T1000 (cell line): ENCODE measurements at regions not wholly inside any gene's neighbourhood (a gene's known extent, or its start where the extent isn't known, plus 50 kb on each side); places are given as distances from the start of the nearest gene placed in this dataset.
A peak's percentile ranks its signal among the peaks of the same experiment; 100 is the strongest.

ENCODE experiments used
- DNase-seq: peaks from one replicate; lab custom pipeline; 2025; ENCODE audit warnings: mixed read lengths; lab: John Stamatoyannopoulos, UW

DNA sequence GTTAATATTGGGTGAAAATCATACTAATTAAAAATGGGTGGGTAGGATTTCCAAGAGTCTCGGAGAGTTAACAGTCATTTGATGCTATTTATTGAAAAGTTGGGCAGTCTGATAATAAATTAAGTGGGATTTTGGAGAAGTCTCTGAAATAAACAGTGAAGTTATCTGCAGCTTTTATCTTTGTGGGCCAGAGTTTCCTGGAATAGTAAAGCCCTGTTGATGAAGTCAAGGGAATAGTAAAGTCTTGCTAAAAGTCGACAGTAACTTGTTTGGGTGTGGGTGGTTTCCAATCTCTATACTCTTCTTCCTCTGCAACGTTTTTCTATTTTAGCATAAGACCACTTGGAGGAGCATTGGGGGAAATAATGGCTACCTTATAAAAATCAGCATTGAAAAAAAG, 493.6 kb downstream of the EPM2A start:
- no peak for DNase-seq

- DNase-seq, result no peak
Observed at GRCh38 chr6:145244349-145245100, 490.8 kb downstream of the EPM2A start.

DNA sequence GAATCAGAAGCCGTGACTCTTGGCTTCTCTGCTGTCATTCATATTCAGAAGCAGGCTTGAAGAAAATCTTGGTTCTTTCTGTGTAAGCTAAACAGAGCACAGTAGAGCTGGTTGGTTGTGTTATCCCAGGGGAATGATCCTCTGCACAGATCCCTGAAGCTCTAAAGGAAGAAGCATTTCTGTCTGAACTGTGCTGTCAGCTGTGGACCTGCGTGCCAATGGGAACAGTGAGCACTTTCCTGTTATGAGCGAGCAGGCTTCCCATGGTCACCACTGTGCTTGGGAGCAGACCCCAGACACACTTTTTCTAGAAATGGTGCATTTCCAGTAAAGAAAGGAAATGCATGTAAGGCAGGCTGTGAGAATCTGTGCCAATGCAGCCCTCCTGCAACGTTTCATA, 490.2 kb downstream of the EPM2A start:
- DNase-seq, result no peak

DNA sequence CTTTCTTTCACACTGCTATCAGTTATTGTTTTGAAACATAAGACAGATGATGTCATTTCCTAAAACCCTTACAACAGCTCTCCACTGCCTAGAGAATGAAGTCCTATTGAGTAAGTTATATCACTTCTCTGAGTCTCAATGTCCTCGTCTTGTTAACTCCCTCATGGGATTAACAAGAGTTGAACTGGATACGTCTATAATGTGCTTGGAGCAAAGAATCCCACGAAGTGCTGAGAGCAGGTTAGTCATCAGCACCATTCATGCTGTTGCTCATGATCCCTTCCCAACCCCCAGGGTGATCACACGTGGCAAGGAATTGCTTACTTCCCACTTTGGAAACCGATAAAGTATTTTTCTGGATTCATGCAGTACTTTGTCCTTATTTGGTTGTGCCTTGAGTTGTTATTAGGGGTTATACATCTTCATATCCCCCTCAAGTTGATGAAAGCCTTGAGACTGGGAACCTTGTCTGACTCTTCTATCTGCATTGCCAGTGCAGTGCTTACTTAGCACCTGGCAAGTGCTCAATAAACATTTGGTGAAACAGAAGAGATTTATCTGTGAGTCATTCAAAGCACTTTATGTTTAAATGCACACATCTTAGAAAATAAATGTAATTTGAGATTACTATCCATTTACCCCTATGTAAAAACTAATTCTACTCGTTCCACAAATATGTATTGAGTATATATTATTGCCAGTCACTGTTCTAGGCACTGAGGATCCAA, 487.5 kb downstream of the EPM2A start:
- peak; percentile 40 for DNase-seq

- no peak for DNase-seq
Observed at GRCh38 chr6:145250436-145250835, 484.9 kb downstream of the EPM2A start.

GRCh38 chr6:145252737-145253136, 482.6 kb downstream of the EPM2A start:
- no peak for DNase-seq

GRCh38 chr6:145254649-145255401, 480.5 kb downstream of the EPM2A start:
- DNase-seq, result no peak

- no peak for DNase-seq
Observed at GRCh38 chr6:145257704-145258103, 477.6 kb downstream of the EPM2A start.

- no peak for DNase-seq
Observed at GRCh38 chr6:145258122-145258521, 477.2 kb downstream of the EPM2A start.

DNA sequence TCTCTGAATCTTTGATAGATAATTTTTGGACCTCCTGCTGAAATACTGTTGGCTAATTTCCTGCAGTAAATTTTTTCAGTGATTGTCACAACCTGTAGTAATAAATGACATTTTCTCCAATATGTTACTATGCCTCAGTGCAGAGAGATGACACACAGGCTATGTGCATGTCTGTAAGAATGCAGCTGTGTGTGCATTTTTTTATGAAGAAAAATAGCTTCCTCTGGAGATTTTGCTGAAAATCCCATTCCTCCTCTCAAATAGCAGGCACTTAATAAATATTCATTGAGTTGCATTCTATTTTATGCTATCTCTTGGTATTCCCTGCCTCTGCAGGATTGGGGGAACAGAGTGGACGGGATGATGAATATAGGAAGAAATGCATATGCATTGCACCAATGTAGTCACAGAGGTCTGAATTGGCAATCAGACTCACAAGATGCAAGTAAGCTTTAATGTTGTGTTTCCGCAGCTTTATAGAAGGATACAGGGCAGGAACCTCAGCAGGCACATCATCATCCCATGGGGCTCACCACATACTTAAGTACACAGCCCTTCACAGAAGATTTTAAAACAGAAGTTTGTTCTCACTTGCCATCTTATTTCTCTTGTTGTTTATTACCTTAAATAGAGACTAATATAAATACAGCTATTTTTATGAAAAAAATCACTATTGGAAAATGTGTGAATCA, 474.7 kb downstream of the EPM2A start:
- DNase-seq, result no peak

DNA sequence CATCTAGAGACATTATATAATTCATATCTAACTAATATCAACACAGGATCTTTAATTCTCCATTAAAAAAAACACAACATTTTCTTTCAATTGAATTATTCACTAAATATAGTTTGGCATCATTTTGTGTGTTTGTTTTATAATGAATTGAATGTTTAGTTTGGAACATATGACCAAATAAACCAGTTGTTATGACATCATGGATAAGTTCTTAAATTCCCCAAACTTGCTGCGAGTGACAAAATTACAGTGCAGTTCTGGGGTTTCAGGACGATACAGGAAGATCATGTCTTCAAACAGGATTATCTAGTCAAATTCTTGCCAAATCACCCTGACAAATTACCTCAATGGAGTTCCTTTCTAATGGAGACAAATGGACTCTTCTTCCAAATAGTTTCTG, 473.6 kb downstream of the EPM2A start:
- no peak for DNase-seq

- no peak for DNase-seq
Observed at GRCh38 chr6:145262771-145263170, 472.5 kb downstream of the EPM2A start.

- DNase-seq, result no peak
Observed at GRCh38 chr6:145263778-145264211, 471.5 kb downstream of the EPM2A start.

DNA sequence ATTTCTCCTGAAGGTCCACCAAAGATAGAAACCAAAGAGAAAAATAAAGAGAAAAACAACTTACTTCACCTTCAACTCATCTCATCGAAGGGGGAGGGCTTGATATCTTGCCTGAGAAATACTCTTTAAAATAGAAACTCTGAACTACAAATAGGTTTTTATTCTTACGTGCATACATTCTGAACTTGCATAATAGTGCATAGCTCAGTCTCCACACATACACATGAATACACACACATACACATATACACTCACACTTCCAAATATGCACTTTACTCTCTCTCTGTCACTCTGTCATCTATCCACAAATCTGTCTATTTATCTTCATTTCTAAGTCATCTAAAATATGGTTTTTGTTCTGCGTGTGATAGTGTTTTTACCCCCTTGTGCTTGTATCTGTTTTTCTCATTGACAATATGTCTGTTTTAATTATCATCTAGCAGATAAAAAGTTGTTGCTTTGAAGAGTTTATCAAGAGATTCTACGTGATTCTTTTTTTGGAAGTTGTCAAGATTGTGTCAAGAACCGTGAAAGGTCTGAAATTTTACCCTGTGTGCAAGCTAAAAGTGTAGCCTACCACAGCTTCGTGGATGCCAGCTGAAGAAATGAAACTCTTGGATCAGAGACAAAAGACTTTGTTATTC, 468.8 kb downstream of the EPM2A start:
- DNase-seq, result no peak

DNA sequence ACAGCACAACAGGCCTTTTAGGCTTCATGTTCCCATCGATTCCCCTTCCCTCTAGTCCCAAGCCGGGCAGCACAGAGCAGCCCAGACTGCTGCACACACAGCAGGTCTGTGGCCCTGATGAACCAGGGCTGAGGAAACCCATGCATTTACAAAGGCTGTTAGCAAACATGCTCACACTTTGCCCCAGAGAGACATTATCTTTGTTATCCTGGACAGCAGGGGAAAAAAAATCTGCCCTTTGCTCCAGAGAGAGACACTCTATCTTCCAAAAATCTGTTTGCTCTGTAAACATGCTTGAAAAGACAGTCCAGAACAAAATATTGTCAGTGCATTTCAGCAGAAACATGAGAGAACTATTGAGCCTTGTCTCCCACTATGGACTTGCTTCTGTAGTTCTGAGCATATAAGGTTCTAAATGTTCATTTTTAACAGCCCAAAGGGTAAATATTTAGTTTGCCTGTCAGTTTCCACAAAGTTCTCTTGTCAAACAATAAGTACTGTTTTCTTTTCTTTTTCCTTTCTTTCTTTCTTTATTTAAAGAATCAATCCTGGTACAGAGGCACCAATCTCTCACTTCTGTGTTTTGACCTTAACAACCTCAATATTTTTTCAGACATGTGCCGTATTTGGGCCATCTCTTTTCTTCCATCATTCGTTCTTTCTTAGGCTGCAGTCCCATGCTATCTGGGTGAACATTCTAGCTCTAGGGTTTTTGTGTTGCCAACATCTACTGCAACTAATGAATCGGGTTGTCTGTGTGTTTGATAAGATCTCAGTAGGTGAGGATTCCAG, 468.0 kb downstream of the EPM2A start:
- DNase-seq, result no peak

DNA sequence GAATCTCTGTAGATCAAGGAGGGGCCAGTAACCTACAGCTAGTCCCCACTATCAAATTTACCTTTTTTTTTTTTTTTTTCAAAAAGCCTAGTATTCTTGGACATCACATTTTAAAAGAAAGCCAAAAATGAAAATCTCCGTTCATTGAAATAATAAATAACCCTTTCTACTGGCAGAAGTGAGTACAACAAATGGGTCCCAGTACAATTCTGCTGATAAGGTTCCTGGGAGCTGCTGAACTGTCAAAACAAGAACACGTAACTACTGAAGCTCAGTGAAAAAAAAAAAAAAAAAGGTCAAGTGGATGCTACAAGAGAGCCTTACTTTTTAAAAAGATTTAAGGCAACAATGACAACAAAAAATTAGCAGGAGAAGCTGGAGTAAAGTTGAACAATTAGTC, 464.9 kb downstream of the EPM2A start:
- no peak for DNase-seq

DNA sequence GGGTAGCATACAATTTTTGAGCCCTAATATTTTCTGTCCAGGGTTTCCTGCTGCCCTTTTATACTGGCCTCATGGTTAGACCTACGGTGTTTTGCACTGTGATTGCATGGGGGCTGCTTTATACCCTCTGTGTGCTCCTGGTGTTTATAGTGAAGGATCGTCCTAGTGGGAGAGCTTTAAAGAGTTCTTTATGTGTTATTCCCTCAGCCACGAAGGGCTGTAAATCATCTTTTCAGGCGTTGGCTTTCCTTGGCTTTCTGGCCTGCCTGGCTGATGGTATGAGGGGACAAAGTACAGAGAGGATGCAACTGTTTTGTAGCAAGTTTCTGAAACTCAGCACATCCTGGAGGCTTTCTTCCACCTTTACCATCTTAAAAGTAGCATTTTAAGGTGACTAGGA, 464.3 kb downstream of the EPM2A start:
- DNase-seq, result no peak

DNA sequence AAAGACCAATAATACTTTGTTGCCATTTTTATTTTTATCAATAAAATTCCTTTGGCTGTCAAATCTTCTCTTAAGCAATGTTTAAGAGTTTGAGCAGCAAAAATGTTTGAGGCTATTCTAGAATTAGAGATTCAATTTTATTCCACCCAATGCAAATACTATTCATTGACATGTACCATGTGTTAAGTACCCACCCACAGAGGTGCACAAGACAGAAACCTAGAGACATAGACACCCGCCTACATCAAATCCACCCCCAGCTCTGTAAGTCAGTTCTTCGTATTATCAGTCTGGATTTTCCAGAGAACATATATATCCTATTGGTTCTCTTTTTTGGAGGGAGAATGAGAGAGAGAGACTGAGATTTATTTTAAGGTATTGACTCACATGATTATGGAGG, 463.7 kb downstream of the EPM2A start:
- DNase-seq, result no peak

DNA sequence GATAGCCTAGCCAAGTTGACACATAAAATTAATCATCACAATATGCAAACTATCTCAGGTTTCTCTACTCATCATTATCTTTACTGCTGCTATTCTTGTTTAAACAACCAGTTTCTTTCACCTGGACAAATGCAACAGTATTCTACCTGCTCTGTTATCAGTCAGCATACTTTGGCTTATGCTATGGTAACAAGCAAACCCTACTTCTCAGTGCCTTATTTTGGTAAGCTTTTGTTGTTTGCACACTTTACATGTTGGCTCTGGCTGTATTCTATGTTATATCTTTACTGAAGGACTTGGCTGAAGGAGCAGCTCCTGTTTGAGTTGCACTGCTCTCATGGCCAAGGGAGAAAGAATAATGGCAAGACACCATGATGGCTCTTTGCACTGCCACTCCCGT, 463.1 kb downstream of the EPM2A start:
- no peak for DNase-seq

GRCh38 chr6:145273136-145273535, 462.2 kb downstream of the EPM2A start:
- DNase-seq, result no peak

GRCh38 chr6:145274083-145274482, 461.2 kb downstream of the EPM2A start:
- DNase-seq, result no peak
